Keratinocyte (primary cell): ENCODE measurements at regions not wholly inside any gene's neighbourhood (a gene's known extent, or its start where the extent isn't known, plus 50 kb on each side); places are given as distances from the start of the nearest gene placed in this dataset.

Experiments
- EZH2 ChIP-seq: IDR thresholded peaks from one replicate; pipeline ENCODE4 v1.6.1; 2012; ENCODE audit warnings: inconsistent platforms, mild to moderate bottlenecking, low read length, moderate library complexity
- TF ChIP-seq, protein P1 (sequence below), 3 experiments: IDR thresholded peaks in 1 of 3; conservative IDR thresholded peaks in 1 of 3; optimal IDR thresholded peaks in 1 of 3; 2 replicates in 2 of 3; 3 replicates in 1 of 3; pipeline versions ENCODE3 to v1.5.1; 2011; ENCODE audit warnings: low read length in 3 of 3, mild to moderate bottlenecking in 3 of 3, moderate library complexity in 2 of 3, control low read depth in 1 of 3, inconsistent platforms in 1 of 3; ENCODE audit not compliant: insufficient read depth in 2 of 3; ENCODE audit errors: extremely low read depth in 1 of 3

- TF ChIP-seq, protein P1, sequence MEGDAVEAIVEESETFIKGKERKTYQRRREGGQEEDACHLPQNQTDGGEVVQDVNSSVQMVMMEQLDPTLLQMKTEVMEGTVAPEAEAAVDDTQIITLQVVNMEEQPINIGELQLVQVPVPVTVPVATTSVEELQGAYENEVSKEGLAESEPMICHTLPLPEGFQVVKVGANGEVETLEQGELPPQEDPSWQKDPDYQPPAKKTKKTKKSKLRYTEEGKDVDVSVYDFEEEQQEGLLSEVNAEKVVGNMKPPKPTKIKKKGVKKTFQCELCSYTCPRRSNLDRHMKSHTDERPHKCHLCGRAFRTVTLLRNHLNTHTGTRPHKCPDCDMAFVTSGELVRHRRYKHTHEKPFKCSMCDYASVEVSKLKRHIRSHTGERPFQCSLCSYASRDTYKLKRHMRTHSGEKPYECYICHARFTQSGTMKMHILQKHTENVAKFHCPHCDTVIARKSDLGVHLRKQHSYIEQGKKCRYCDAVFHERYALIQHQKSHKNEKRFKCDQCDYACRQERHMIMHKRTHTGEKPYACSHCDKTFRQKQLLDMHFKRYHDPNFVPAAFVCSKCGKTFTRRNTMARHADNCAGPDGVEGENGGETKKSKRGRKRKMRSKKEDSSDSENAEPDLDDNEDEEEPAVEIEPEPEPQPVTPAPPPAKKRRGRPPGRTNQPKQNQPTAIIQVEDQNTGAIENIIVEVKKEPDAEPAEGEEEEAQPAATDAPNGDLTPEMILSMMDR (optimal IDR thresholded peaks at IDR 0.05 in 1 of 3, IDR thresholded peaks at IDR 0.05 in 1 of 3, conservative IDR thresholded peaks at IDR 0.05 in 1 of 3; ENCODE audit: extremely low read depth in 1 of 3, insufficient read depth in 2 of 3, low read length in 3 of 3): no peak
- no peak for TF ChIP-seq EZH2
These were observed 891.8 kb upstream of the SLITRK1 start for GRCh38 chr13:84774111-84774510.
